ENCODE measurements at regions not wholly inside any gene's neighbourhood (a gene's known extent, or its start where the extent isn't known, plus 50 kb on each side); places are given as distances from the start of the nearest gene placed in this dataset.

DNA sequence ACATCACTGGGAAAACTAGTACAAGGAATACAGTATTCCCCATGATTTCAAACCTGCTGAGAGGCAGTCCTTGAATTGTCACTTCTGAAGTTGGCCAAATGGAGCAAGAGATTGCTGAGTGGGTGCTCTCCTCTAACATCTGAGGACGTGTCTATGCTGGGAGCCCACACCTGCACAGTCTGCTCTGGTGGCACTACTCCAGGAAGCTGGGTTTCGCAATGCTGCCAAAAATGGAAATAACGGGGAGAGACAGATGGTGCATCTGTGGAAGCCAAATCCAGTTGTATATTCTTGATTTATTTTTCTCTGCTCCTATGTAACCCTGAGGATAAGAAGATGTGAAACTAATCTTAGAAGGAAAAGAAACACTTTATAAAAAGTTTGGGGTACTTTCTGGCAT is 240.1 kb upstream of the CTSO start:
- peak; percentile 91 for TF ChIP-seq CEBPB (IDR thresholded peaks at IDR 0.05)
- TF ChIP-seq, protein P1, sequence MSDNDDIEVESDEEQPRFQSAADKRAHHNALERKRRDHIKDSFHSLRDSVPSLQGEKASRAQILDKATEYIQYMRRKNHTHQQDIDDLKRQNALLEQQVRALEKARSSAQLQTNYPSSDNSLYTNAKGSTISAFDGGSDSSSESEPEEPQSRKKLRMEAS (IDR thresholded peaks at IDR 0.05), result no peak

DNA sequence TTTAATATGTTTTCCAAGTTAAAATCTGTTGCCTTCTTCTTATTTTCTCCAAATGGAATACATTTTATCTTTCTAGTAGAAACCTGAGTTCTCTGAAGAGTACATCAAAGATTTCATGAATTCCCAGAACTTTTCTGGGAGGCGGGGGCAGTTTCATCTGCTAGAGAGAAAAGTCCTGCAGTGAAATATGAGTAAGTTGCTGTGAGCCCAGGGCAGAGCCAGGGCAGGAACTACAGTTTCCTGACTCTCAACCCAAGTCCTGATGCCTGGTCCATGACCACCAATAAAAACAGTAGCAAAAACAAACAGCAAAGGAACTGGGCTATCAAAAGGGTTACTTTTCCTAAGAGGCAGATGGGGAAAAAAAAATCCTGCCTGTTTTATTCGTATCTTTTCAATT is 239.4 kb upstream of the CTSO start:
- TF ChIP-seq ZBTB7A (IDR thresholded peaks at IDR 0.05; ENCODE audit: low read depth) (no peak), EGR1 (IDR thresholded peaks at IDR 0.05) (no peak), USF1 (IDR thresholded peaks at IDR 0.05) (no peak), NFIC (IDR thresholded peaks at IDR 0.05) (no peak), RAD21 (IDR thresholded peaks at IDR 0.05; ENCODE audit: low read depth) (no peak), REST (IDR thresholded peaks at IDR 0.05; ENCODE audit: low read depth) (no peak), TAF1 (IDR thresholded peaks at IDR 0.05; ENCODE audit: low read depth) (no peak), FOXM1 (IDR thresholded peaks at IDR 0.05; ENCODE audit: borderline replicate concordance, low read depth) (no peak)
- TF ChIP-seq, protein P1 (IDR thresholded peaks at IDR 0.05), result no peak

DNA sequence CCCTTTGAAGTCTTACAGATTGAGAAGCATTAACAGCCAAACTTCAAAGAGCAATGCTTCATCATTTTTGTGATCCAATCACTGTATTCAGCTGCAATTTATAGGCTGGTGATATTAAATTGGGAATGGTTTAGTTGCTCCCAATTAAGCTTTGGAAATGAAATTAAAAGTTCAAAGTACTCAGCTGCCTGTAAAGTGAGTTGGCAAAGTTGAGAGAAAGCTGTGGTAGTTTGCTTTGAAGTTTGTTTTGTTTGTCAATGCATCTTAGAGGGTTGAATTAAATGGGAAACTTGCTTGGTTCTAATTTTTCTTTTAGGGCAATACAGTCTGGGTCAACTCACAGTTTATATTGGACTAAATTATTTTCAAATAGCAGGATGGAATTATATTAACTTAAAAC is 238.4 kb upstream of the CTSO start:
- TF ChIP-seq EP300 (IDR thresholded peaks at IDR 0.05; ENCODE audit: borderline replicate concordance) (no peak), TCF12 (IDR thresholded peaks at IDR 0.05; ENCODE audit: low read depth) (no peak), RAD21 (IDR thresholded peaks at IDR 0.05; ENCODE audit: low read depth) (no peak), EGR1 (IDR thresholded peaks at IDR 0.05) (no peak), YY1 (IDR thresholded peaks at IDR 0.05; ENCODE audit: low read depth) (no peak), FOXM1 (IDR thresholded peaks at IDR 0.05; ENCODE audit: borderline replicate concordance, low read depth) (no peak), REST (IDR thresholded peaks at IDR 0.05; ENCODE audit: low read depth) (no peak), TAF1 (IDR thresholded peaks at IDR 0.05; ENCODE audit: low read depth) (no peak), CEBPB (IDR thresholded peaks at IDR 0.05) (no peak), TEAD4 (IDR thresholded peaks at IDR 0.05) (no peak), NFIC (IDR thresholded peaks at IDR 0.05) (no peak), USF1 (IDR thresholded peaks at IDR 0.05) (no peak), CREB1 (IDR thresholded peaks at IDR 0.05; ENCODE audit: low read depth) (no peak)
- TF ChIP-seq, protein P1 (IDR thresholded peaks at IDR 0.05), result no peak

GRCh38 chr4:156191044-156191781 is 237.5 kb upstream of the CTSO start:
- TF ChIP-seq USF1 (IDR thresholded peaks at IDR 0.05) (no peak), CREB1 (IDR thresholded peaks at IDR 0.05; ENCODE audit: low read depth) (no peak), FOXM1 (IDR thresholded peaks at IDR 0.05; ENCODE audit: borderline replicate concordance, low read depth) (no peak), YY1 (IDR thresholded peaks at IDR 0.05; ENCODE audit: low read depth) (no peak), REST (IDR thresholded peaks at IDR 0.05; ENCODE audit: low read depth) (no peak), TAF1 (IDR thresholded peaks at IDR 0.05; ENCODE audit: low read depth) (no peak), EGR1 (IDR thresholded peaks at IDR 0.05) (no peak), TEAD4 (IDR thresholded peaks at IDR 0.05) (no peak), CEBPB (IDR thresholded peaks at IDR 0.05) (no peak), EP300 (IDR thresholded peaks at IDR 0.05; ENCODE audit: borderline replicate concordance) (no peak), TCF12 (IDR thresholded peaks at IDR 0.05; ENCODE audit: low read depth) (no peak), NFIC (IDR thresholded peaks at IDR 0.05) (no peak)

Data from Ishikawa (cell line).